Vagina (tissue), 1 donor: ENCODE measurements at regions not wholly inside any gene's neighbourhood (a gene's known extent, or its start where the extent isn't known, plus 50 kb on each side); places are given as distances from the start of the nearest gene placed in this dataset. TPM values are rescaled to one million over a fixed set of nuclear protein-coding genes. Genes with fewer than 3 reads are reported as not detected.

Experiments used
- small RNA-seq: library from RNA; depleted of rRNA; stranded (forward); fragments of <200 nt; gene quantifications from one replicate; pipeline ENCODE3, GENCODE V24; 2016

Small RNA genes in the stretch of these regions (small RNA-seq; reads per million reads assigned to genes)
- gene RF00001: not detected
